SW 1271 (cell line): ENCODE measurements at regions not wholly inside any gene's neighbourhood (a gene's known extent, or its start where the extent isn't known, plus 50 kb on each side); places are given as distances from the start of the nearest gene placed in this dataset.

Experiments used
- DNase-seq, 2 experiments: peaks; one replicate each; lab custom pipeline; 2025; lab: John Stamatoyannopoulos, UW

DNA sequence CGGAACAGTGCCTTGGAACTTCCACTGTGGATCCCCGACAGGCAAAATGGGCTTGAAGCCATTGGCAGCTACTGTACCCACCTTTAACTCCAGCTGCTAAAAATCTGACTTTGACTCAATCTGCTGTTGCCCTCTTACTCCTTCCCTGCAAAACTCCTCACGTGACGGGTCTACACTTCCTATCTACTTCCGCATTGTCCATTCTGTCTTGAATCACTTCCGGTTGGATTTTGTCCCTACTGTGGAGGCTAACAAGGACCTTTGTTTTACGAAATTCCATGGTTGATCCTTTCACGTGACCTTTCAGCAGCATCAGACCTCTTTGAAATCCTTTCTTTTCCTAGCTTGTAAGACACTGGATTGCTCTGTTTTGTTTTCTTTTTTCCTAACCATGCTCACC, 268.4 kb downstream of the PRDM2 start:
- no peak for DNase-seq

DNA sequence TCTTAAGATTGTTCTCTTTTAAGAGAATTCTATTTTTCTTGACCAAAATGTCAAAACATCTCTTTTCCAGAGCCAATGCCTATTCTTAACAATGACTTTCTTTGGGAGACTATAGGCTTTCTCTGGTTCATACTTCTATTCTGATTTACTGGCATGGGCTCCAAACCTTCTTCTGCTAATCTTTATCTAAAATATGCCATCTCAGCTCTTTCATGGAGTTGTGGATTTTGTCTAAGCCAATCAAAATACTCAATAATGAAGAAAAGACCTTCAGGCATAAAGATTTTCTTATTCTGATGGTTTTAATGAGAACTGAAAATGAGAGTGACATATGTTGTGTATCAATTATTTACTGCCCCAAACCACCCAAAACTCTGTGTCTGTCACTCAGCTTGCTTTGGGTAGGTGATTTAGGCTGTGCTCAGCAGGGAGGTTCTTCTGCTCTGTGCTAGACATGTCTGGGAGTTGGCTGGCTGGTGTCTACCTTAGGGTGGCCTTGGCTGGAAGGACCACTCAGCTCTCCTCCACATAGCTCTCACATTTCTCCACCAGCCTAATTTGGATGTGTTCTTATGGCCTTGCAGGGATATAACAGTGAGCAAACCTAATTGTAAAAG, 270.8 kb downstream of the PRDM2 start:
- no peak for DNase-seq

DNA sequence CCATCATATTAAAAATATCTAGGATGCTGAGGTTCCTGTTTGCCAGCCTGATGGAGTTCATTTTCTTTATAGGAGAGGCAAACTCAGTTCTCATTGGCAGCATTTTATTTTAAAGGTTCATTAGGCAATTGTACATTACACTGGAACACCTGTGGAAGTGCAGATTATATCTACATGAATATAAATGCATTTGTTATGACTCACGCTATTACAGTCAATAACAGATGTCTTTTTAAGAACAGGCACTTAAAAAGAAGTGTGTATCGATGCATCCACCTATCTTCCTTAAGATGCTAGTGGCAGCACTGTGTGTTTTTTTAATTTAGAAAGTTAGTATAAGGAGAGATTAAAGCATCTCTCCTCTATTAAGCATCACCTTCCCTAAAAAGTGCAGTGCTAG, 276.5 kb downstream of the PRDM2 start:
- DNase-seq = no peak

DNA sequence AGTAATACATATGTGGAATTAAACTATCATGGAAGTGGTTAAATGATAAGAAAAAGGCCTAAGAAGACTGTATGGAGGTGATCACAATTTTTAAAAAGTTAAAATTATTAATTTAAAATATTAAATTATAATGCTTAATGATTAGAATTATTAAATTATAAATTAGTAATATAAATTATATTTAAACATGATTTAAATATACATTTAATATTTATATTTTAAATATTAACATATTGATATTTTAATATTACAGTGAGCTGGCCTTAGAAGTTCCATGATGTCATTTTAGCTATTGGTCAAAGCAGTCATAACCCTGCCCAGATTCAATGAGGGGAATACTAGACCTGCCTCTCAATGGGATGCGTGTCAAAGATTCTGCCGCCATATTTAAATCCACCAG, 281.2 kb downstream of the PRDM2 start:
- DNase-seq = no peak

DNA sequence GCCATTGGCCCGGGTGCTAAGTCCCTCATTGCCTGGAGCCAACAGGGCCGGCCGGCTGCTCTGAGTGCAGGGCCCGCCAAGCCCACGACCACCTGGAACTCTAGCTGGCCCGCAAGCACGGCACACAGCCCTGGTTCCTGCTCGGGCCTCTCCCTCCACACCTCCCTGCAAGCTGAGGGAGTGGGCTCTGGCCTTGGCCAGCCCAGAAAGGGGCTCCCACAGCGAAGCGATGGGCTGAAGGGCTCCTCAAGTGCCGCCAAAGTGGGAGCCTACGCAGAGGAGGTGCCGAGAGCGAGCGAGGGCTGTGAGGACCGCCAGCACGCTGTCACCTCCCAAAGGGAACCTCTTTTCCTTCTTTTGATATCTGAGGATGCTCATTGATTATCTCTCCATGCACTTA, 283.4 kb downstream of the PRDM2 start:
- DNase-seq = no peak

DNA sequence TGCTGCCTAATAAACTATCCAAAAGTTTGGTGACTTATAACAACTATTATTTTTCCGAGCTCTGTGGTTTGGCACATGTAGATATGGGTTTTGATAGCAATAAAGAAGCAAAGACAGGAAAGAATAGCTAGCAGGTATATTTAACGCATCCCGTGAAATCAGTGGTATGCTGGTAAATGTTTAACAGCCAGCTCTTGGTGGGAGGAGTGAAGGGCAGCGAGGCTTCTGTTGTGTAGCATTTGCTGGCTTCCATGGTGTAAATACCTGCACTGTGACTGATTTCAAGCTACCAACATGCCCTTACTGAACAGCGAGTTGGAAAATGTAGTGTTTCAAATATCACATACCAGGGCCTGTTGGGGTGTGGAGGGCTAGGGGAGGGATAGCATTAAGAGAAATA, 291.0 kb downstream of the PRDM2 start:
- no peak for DNase-seq

DNA sequence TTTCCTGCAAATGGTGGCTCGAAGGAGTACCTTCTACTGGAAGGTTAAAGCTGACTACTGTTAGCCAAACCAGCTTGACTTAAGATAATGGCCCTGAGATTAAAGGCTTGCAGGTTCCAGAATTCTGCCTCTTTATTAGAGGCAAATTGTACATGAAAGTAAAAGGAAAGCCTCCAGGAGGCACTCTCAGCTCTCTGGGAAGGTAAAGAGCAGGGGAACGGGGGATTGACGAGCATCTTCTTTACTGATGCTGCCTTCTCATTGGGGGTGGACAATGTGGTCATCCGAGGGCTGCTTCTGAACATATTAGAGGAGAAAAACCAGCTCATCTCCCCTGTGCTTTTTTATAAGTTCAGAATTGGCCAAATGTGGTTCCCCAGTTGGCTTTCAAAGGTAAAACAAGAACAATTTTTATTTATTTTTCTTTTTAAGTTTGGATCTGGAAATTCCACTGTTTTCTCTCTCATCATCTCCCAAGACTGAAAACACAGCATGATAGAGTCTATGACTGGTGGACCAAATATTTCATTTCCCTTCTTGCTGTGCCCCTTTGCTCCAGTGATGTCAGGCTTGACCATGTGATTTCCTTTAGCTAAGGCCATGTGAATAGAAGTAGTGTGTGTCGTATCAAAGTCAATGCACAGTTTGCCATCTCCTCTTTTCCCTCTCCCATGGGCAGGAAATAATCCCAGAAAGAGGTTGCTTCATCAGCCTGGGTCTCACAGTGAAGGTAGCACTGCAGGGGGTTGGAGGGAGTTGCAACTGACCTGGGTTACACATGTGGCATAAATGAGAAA, 292.7 kb downstream of the PRDM2 start:
- no peak for DNase-seq

DNA sequence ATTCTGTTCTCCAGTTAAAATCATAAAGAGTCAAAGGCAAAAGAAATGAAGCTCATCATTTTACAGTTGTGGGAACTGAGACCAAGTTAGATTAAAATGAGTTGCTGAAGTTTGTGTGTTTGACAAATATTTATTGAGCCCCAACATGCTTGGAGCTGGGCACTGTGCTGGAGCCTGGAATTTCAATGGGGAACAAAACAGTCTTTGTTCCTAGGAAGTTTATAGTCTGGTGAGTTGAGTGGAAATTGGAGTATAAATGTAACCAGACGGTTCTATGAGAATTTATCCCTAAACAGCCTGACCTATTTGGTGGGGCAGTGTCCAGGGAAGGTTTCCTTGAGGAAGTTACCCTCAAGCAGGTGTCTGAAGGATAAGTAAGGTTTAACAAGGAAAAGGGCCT, 294.4 kb downstream of the PRDM2 start:
- no peak for DNase-seq

DNA sequence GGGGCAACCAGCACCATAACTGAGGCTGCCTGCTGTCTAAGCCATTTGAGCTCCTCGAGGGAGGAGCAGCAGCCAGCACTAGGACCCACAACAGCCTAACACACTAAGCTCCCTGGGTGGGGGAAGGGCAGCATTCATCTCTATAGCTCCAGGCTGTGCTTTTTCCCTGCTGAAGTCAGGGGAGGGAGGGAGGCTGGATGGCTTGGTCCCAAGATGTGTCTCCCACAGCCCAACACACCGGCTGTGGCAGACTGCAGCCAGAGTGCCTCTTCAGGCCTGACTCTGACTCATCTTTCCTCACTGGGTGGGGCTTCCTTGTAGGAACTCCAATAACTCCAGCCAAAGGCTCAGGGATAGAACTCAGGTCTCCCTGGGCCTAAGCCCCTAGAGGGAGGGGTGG, 296.3 kb downstream of the PRDM2 start:
- no peak for DNase-seq

DNA sequence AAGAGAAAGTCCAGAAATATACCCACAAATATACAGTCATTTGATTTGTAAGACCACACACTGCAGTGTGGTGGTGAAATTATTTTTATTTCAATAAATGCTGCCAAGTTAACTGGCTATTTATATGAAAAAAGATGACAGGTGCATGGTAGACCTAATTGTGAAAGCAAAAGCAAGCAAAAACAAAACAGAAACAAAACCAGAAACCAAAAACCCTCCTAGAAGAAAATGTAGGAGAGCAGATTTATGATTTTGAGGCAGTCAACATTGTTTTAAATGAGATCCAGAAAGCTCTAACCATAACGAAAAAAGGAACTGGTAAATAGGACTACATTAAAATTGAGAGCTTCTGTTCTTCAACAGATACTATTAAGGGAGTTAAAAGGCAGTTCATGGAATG, 303.6 kb downstream of the PRDM2 start:
- no peak for DNase-seq

DNA sequence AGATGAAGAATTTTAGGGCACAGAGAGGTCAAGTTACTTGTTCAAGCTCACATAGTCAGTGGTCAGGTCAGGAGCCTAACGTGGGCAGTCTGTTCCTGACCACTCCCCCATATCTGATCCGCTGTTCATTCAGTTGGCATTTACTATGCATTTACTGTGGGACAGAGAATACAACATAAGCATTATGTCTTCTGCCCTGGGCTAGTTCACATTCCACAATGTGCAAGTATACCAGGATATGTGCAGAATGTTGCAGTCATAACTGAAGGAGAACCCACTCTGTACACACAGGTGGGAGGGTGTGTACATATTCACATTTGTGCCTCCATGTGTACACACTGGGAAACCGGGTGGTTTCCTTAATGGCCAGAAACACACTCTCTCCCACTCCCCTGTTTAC, 309.6 kb downstream of the PRDM2 start:
- DNase-seq = no peak

DNA sequence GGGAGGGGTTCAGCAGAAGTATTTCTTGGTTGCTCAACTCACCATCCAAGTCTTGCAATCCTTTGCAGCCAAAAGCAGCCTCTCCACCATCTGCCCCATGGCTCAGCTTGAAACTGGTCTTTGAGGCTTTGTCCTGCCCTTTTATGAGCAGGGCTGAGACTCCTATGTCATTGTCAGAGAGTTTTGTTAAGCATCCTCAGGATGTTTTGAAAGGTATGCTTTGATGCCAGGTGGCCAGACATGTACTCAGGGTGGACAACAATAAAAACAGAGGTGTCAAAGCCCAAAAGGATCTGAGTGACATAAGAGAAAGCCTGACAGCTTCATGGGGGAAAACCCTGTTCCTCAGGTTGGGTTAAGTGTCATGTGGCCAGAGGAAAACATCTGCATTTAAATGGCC, 310.5 kb downstream of the PRDM2 start:
- DNase-seq = no peak

DNA sequence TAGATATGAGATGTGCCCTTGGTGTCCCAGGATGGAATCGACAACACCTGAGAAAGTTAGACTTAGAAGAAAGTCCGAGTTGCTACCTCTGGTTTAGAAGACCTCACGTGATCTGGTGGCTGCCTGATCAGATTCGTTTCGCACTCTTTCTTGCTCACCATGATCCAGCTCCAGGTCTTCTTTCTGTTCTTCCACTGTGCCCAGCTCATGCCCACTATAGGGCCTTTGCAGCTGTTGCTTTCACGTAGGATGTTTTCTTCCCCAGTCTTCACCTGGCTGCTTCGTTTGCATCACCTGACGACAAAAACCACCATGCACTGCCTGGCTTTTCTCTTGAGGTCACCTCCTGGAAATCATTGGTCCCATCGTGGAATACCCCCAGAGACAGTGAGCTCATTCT, 311.1 kb downstream of the PRDM2 start:
- DNase-seq = no peak

DNA sequence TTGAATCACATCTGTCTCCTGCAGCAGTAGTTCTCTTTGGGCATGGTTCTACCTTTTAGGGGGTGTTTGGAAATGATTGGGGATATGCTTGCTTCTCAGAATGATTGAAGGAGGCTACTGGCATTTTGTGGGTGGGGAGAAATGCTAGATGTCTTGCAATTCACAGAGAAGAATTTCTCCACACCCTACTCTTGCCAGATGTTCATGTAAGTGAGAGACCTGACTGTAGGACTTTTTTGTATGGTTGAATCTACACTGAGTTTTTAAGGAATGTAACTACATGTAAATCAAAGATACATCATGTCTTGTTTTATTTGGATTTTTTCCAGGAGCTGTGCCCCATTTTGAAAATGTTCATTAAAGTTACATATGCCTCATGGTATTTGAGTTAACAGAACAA, 311.9 kb downstream of the PRDM2 start:
- DNase-seq = no peak

DNA sequence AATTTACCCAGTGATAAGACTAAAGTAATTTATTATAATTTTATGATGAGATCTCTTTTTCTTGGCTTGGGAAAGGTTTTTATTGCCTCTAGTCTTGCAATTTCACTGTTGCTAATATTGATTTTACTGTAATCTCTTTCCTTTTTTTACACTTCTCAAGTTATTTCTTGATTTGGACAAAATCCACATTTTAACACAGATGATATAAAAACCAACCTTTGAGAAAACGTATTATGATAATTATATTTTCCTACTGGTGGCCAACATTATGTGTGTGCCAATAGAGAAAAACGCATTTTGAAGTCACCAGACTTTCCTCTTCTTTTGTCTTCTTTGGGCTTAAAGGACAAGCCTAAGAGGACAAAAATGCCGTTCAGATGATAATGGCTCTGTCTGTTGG, 314.9 kb downstream of the PRDM2 start:
- no peak for DNase-seq

DNA sequence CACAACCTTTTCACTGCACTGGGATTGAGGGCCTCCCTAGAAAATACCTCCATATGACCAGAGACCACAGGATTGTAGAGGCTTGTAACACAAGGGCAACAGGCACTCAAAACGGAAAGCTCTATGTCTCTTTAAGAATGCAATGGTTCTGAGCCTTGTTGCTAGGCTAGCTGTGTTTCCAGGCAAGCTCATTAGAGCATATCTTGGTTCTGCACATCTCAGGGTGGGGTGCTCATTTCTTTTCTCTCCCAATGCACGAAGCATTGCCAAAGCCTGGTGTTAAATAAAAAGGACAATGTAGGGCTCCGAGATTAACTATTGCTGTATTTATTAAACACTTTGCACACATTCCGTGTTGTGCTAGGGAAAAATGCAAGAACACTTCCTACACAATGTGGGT, 315.9 kb downstream of the PRDM2 start:
- DNase-seq = no peak

DNA sequence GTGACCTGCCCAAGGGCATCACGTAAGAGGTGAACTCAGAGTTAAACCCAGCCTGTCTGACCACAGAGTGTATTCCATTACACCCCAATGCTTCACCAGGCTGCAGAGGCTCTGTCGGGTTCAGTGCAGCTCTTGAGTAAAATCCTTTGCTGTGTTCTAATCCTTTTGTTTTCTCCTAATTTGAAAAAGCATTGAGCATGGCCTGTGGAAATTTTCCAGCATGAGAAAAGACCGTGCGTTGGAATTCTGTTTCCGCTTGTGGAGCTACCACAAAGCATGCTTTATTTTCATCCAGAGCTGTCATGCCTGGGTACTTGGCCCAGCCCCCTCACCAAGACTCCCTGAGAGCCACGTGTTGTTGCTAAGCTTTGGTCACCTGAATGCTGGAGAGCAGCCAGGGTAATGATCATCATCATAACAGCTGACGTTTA, 317.6 kb downstream of the PRDM2 start:
- no peak for DNase-seq

DNA sequence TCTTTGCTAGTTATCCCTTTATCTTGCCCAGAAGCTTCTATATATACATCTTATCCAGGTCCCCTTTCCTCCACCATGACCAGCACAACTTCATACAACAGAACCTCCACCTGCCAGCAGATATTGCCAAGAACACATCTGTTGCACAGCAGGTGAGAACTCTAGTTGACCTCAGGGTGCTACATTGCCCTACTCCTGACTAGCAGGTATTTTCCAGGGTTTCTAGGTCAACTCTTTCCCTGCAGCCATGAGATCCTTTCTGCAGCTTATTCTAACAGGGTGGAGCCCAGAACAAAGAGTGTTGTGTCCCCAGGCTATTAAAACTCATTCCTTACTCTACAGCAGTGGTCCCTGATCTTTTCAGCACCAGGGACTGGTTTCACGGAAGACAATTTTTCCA, 319.5 kb downstream of the PRDM2 start:
- DNase-seq = no peak

DNA sequence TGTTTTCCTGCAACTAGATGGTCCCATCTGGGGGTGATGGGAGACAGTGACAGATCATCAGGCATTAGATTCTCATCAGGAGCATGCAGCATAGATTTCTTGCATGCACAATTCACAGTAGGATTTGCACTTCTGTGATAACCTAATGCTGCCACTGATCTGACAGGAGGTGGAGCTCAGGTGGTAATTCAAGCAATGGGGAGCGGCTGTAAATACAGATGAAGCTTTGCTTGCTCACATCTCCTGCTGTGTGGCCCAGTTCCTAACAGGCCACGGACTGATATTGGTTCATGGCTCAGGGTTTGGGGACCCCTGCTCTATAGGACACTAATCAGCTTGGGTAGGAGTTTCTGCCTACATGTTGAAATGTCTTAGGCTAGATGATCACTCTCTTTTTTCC, 320.0 kb downstream of the PRDM2 start:
- no peak for DNase-seq

DNA sequence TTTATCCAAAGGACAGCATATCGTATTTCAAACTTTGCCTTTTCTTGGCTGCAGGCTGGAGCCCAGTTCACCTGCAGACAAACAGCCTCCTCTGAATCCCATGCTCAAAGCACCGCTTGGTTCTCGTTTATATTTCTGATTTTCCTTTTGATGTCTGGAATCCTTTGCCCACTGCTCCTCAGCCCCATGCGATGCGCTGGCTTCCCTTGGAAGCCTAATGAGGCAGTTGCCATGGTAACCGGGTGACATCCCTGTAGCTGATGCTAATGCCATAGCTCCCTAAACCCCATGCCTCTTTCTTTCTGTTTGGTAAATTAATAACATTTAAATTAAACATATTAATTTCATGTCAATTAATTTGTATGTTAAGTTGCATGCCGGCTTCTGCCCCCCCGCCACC, 327.1 kb downstream of the PRDM2 start:
- DNase-seq = no peak

DNA sequence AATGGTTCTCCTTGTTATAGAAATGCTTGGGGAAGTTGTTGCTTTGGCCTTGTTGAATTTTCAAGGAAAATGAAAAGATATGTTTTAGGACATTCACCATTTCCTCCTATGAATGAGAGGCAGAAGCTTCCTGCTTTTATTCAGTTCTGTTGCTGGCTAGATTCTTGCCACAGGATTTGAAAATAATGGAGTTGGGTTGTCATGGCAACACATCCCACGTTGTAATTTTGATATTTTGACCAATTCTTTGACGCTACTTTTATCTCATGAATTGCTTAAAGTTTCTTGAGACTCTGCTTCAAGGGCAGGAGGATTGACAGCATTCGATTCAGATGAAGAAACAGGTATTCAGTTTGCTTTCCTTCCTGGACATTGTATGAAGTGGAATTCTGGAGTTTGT, 331.5 kb downstream of the PRDM2 start:
- DNase-seq = no peak

DNA sequence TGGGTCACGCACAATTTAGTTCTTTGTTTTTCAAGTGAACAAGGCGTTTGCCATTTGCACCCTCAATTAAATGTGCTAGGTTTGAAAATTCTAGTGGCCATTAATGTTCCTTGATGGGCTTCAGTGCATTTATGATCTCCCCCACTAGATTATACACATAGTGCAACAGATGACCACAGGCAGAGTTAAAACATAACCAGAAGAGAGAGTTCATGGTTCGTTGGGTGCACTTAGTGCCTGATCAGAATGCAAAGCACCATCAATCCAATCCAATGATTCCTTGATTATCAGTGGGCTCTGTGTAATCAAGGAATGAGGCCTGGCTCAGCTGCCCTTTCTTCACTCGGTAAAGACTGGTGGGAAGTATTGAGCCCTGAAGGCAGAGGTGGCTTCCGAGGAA, 334.5 kb downstream of the PRDM2 start:
- DNase-seq = no peak

DNA sequence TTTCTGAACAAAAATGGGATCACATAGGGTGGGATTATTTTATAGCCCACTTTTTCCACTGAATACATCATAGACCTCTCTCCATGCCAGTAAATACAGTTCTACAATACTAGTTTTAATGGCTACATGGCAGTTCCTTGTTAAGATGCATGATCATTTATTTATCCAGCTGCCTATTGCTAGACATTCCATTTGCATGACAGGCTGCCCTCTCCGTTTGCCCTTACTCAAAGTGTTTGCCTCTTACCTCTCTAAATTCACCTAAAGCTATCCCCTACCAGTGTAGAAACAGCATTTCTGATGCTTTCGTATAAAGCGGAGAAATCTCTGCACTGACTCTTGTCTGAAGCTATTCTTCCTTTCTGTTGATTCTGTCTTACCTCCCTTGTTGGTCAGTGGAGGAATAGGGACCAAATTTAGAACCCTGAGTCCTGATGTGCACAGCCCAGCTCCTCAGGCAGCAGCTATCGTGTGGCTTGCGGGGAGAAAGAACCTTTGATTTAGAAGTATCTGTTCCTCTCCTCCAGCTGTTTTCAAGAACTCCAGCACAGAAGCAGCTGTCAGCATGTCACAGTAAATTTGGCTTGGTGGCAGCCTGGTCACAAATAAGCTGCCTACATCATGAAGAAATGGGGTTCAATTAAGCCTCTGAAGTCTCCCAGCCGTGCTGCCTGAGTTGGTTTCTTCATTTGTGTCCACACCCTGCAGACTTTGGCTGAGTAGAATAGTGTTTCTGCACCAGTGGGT, 337.3 kb downstream of the PRDM2 start:
- no peak for DNase-seq
